ENCODE measurements at regions not wholly inside any gene's neighbourhood (a gene's known extent, or its start where the extent isn't known, plus 50 kb on each side); places are given as distances from the start of the nearest gene placed in this dataset.

- no peak overlapping the region for H2AFZ ChIP-seq (ENCODE audit: low read length)
- H3K27me3 ChIP-seq (ENCODE audit: insufficient read depth, low read length, poor library complexity, severe bottlenecking): no peaks in the 10 kb centered on the region
- no peaks in the 10 kb centered on the region for H3K4me1 ChIP-seq (ENCODE audit: insufficient read depth, low read length, poor library complexity, severe bottlenecking)
- no peak for TF ChIP-seq EZH2phosphoT487 (IDR thresholded peaks at IDR 0.05; ENCODE audit: borderline replicate concordance)
- TF ChIP-seq CTCF (conservative IDR thresholded peaks at IDR 0.05; ENCODE audit: low read length): no peak
- H3K79me2 ChIP-seq (ENCODE audit: insufficient read depth, low read length): no peaks in the 10 kb centered on the region
- no peaks in the 10 kb centered on the region for H3K9me2 ChIP-seq (replicated peaks; ENCODE audit: low read depth, low read length)
- H3K36me3 ChIP-seq (ENCODE audit: insufficient read depth, low read length): no peaks in the 10 kb centered on the region
- H3K9me3 ChIP-seq (ENCODE audit: insufficient read depth, low read depth, low read length): peaks cover 21% of the 10 kb centered on the region; the same call in 1 of the 2 replicates
- H3F3A ChIP-seq (ENCODE audit: low read depth): no peaks in the 10 kb centered on the region
- H3K4me2 ChIP-seq (ENCODE audit: low read depth, low read length, poor library complexity, severe bottlenecking): no peak overlapping the region
- H3K4me3 ChIP-seq (ENCODE audit: low read length, poor library complexity, severe bottlenecking): no peak overlapping the region
- H4K20me1 ChIP-seq (ENCODE audit: insufficient read depth, low read length, poor library complexity, severe bottlenecking): no peaks in the 10 kb centered on the region
- no peak overlapping the region for H3K9ac ChIP-seq (ENCODE audit: low read depth, low read length, poor library complexity, severe bottlenecking)
Observed at GRCh38 chr7:57274535-57275283, 142.5 kb upstream of the ZNF479 start.

GRCh38 chr7:57300747-57301146 lies 149.2 kb upstream of the ZNF716 start:
- Histone ChIP-seq H3K79me2 (ENCODE audit: insufficient read depth, low read length) (no peaks in the 10 kb centered on the region), H4K20me1 (ENCODE audit: insufficient read depth, low read length, poor library complexity, severe bottlenecking) (no peaks in the 10 kb centered on the region), H2AFZ (ENCODE audit: low read length) (no peak overlapping the region), H3K4me2 (ENCODE audit: low read depth, low read length, poor library complexity, severe bottlenecking) (no peak overlapping the region), H3K9me3 (ENCODE audit: insufficient read depth, low read depth, low read length) (no peaks in the 10 kb centered on the region; the same call in 1 of the 2 replicates), H3K36me3 (ENCODE audit: insufficient read depth, low read length) (no peaks in the 10 kb centered on the region), H3K4me3 (ENCODE audit: low read length, poor library complexity, severe bottlenecking) (no peak overlapping the region), H3K27me3 (ENCODE audit: insufficient read depth, low read length, poor library complexity, severe bottlenecking) (no peaks in the 10 kb centered on the region), H3K9ac (ENCODE audit: low read depth, low read length, poor library complexity, severe bottlenecking) (no peak overlapping the region), H3F3A (ENCODE audit: low read depth) (no peaks in the 10 kb centered on the region), H3K9me2 (replicated peaks; ENCODE audit: low read depth, low read length) (no peaks in the 10 kb centered on the region), H3K4me1 (ENCODE audit: insufficient read depth, low read length, poor library complexity, severe bottlenecking) (no peaks in the 10 kb centered on the region)
- TF ChIP-seq EZH2phosphoT487 (IDR thresholded peaks at IDR 0.05; ENCODE audit: borderline replicate concordance) (no peak), CTCF (conservative IDR thresholded peaks at IDR 0.05; ENCODE audit: low read length) (no peak)

GRCh38 chr7:57305192-57305748 lies 144.7 kb upstream of the ZNF716 start:
- no peaks in the 10 kb centered on the region for H3K36me3 ChIP-seq (ENCODE audit: insufficient read depth, low read length)
- no peaks in the 10 kb centered on the region; the same call in 1 of the 2 replicates for H3K9me3 ChIP-seq (ENCODE audit: insufficient read depth, low read depth, low read length)
- no peak overlapping the region for H2AFZ ChIP-seq (ENCODE audit: low read length)
- no peaks in the 10 kb centered on the region for H4K20me1 ChIP-seq (ENCODE audit: insufficient read depth, low read length, poor library complexity, severe bottlenecking)
- H3K9me2 ChIP-seq (replicated peaks; ENCODE audit: low read depth, low read length): no peaks in the 10 kb centered on the region
- H3K4me1 ChIP-seq (ENCODE audit: insufficient read depth, low read length, poor library complexity, severe bottlenecking): no peaks in the 10 kb centered on the region
- no peaks in the 10 kb centered on the region for H3K79me2 ChIP-seq (ENCODE audit: insufficient read depth, low read length)
- no peak overlapping the region for H3K9ac ChIP-seq (ENCODE audit: low read depth, low read length, poor library complexity, severe bottlenecking)
- no peak overlapping the region for H3K4me3 ChIP-seq (ENCODE audit: low read length, poor library complexity, severe bottlenecking)
- no peak overlapping the region for H3K4me2 ChIP-seq (ENCODE audit: low read depth, low read length, poor library complexity, severe bottlenecking)
- TF ChIP-seq EZH2phosphoT487 (IDR thresholded peaks at IDR 0.05; ENCODE audit: borderline replicate concordance) (no peak), CTCF (conservative IDR thresholded peaks at IDR 0.05; ENCODE audit: low read length) (peak; percentile 54)
- no peaks in the 10 kb centered on the region for H3F3A ChIP-seq (ENCODE audit: low read depth)
- no peaks in the 10 kb centered on the region for H3K27me3 ChIP-seq (ENCODE audit: insufficient read depth, low read length, poor library complexity, severe bottlenecking)

Data from Loucy (cell line).